Chondrocyte (in vitro differentiated cells): ENCODE measurements at regions not wholly inside any gene's neighbourhood (a gene's known extent, or its start where the extent isn't known, plus 50 kb on each side); places are given as distances from the start of the nearest gene placed in this dataset.

Experiments used
- DNase-seq: peaks from one replicate; pipeline ENCODE4 v3.0.0; 2021; ENCODE audit warnings: mixed read lengths, low spot score
- H3K27ac Mint-ChIP-seq: one replicate; pipeline ENCODE4 v1.8.0; 2021; ENCODE audit warnings: mild to moderate bottlenecking, moderate library complexity, mixed read lengths; ENCODE audit not compliant: unreplicated experiment
- H3K27me3 Mint-ChIP-seq: 2 replicates; pipeline ENCODE4 v1.8.0; 2021; ENCODE audit warnings: low read depth, mixed read lengths
- H3K36me3 Mint-ChIP-seq: 2 replicates; pipeline ENCODE4 v1.8.0; 2021; ENCODE audit warnings: low read depth, mixed read lengths
- H3K4me1 Mint-ChIP-seq: 2 replicates; pipeline ENCODE4 v1.8.0; 2021; ENCODE audit warnings: low read depth, mild to moderate bottlenecking, mixed read lengths
- H3K4me3 Mint-ChIP-seq: one replicate; pipeline ENCODE4 v1.8.0; 2021; ENCODE audit warnings: mild to moderate bottlenecking, moderate library complexity, mixed read lengths; ENCODE audit not compliant: unreplicated experiment
- H3K9me3 Mint-ChIP-seq: 2 replicates; pipeline ENCODE4 v1.8.0; 2021; ENCODE audit warnings: low read depth, mixed read lengths
- CTCF ChIP-seq: fragments of 200-600 bp; sonication (generic); IDR thresholded peaks from 2 replicates; pipeline ENCODE4 v1.5.0; 2021; ENCODE audit warnings: antibody characterized with exemption, mild to moderate bottlenecking, moderate library complexity

GRCh38 chr5:4518903-4519672 is 621.0 kb upstream of the ADAMTS16 start:
- no peaks in the 10 kb centered on the region for H3K36me3 Mint-ChIP-seq
- TF ChIP-seq CTCF: no peak
- no peak overlapping the region for H3K4me3 Mint-ChIP-seq
- no peaks in the 10 kb centered on the region for H3K9me3 Mint-ChIP-seq
- H3K27me3 Mint-ChIP-seq: no peaks in the 10 kb centered on the region
- H3K4me1 Mint-ChIP-seq: no peaks in the 10 kb centered on the region
- no peak for DNase-seq
- H3K27ac Mint-ChIP-seq: no peak overlapping the region

DNA sequence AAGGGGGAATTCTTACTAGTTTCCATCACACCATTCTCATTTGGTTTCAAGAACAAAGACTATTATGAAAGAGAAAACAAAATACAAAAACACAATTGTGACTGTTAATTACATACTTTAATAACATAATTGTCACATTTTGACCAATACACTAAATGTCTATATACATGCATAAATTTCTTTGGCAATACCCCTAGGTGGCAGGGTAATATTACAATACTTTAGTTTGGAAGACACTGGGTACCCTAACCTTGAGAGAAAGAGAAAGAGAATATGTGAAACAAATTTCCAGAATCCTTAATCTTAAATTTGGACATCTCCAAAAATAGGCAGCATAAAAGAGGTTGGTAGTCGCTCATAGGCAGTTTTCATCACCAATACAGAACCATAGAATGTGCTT is 619.6 kb upstream of the ADAMTS16 start:
- TF ChIP-seq CTCF: peak; percentile 76
- Mint-ChIP-seq H3K27me3 (peaks cover 2% of the 10 kb centered on the region), H3K9me3 (no peaks in the 10 kb centered on the region), H3K4me3 (no peak overlapping the region), H3K27ac (no peak overlapping the region), H3K36me3 (no peaks in the 10 kb centered on the region), H3K4me1 (no peaks in the 10 kb centered on the region)
- no peak for DNase-seq

- no peaks in the 10 kb centered on the region for H3K9me3 Mint-ChIP-seq
These were observed 617.1 kb upstream of the ADAMTS16 start for GRCh38 chr5:4523038-4523437.

DNA sequence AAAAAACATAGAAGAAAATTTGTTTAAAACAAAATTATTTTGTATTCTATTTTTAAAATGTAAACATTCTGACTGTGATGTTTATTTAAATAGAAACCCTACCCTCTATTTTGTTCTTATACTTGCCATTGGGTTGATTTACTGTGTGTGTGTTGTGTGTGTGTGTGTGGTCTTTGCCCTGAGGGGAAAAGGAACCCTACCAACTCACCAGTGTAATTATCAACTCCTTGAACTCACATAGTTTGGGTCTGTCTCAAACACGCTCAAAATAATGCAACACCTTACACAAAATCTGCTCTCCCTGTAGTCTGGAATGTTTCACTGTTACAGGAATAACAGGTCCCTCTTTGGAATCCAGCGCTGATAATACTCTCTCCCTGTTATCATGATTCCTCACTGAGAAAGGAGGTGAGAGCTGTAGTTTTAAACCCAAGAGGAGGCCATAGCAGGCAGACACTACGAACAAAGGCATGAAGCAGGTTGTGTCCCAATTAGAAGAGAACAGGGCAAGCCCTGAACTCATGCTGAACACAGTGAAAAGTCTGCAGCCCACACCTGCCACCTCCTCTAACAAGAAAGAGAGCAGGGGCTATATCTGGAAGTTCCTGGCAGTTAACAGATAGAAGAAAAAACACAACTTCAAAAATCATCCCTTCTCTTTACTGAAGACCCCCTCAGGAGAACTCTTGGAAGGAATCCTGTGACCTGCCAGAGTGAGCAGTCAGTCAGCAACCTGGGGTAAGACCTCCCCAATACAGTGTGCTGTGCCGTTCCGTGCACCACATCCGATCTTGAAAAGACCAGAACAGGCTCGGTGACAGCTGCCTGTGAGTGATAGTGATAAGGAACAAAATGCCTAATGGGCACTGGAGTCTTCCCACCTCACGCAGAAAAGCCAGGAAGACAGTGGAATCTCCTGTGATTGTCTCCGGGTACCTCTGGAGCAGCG is 608.1 kb upstream of the ADAMTS16 start:
- Mint-ChIP-seq H3K4me1 (peaks cover 5% of the 10 kb centered on the region), H3K27me3 (no peaks in the 10 kb centered on the region), H3K4me3 (no peak overlapping the region), H3K36me3 (no peaks in the 10 kb centered on the region), H3K9me3 (peaks cover 3% of the 10 kb centered on the region), H3K27ac (no peak overlapping the region)
- DNase-seq: no peak
- no peak for TF ChIP-seq CTCF

More at GRCh38 chr5:4523038-4523437, 617.1 kb upstream of the ADAMTS16 start:
- no peak for TF ChIP-seq CTCF
- no peak overlapping the region for H3K4me3 Mint-ChIP-seq
- no peak overlapping the region for H3K27ac Mint-ChIP-seq
- no peak for DNase-seq
- peaks cover 2% of the 10 kb centered on the region for H3K27me3 Mint-ChIP-seq
- H3K4me1 Mint-ChIP-seq: no peaks in the 10 kb centered on the region
- H3K36me3 Mint-ChIP-seq: no peaks in the 10 kb centered on the region

DNA sequence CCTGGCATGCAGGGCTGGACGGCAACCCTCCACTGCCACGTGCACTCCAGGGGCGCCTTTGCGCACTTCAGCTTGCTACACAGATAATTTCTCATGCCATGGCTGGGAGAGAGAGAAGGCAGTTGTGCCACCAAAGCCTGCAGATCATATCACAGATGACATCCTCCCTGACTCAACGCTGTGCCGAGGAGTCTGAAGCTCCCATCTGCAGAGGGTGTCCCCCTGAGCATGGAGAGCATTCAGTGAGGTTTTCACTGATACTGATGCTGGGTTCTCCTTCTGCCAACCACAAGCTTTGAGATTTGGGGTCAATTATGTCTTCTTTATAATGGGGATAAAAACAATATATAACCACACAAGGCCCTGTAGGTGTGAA is 607.4 kb upstream of the ADAMTS16 start:
- H3K27ac Mint-ChIP-seq: no peak overlapping the region

More for the DNA sequence above, 607.4 kb upstream of the ADAMTS16 start:
- no peaks in the 10 kb centered on the region for H3K27me3 Mint-ChIP-seq
- H3K9me3 Mint-ChIP-seq: peaks cover 3% of the 10 kb centered on the region
- H3K4me1 Mint-ChIP-seq: peaks cover 5% of the 10 kb centered on the region
- no peak for DNase-seq
- H3K36me3 Mint-ChIP-seq: no peaks in the 10 kb centered on the region
- no peak overlapping the region for H3K4me3 Mint-ChIP-seq
- TF ChIP-seq CTCF: no peak
